CD4-positive, alpha-beta T cell treated with Interleukin-17A for 4 hours (primary cell): ENCODE measurements at regions not wholly inside any gene's neighbourhood (a gene's known extent, or its start where the extent isn't known, plus 50 kb on each side); places are given as distances from the start of the nearest gene placed in this dataset.
"Not testable (repeated sequence)": the region's sequence is repeated elsewhere in the genome, so short reads cannot be mapped to it uniquely, and the experiment has no call there.

Experiments used
- DNase-seq: peaks from one replicate; pipeline ENCODE4 v3.0.0-alpha.2; 2020; ENCODE audit warnings: mixed read lengths

GRCh38 chr5:96319981-96320739 lies 112.9 kb downstream of the PCSK1 start:
- DNase-seq, result not testable (repeated sequence)

GRCh38 chr5:96318569-96319110 lies 114.4 kb downstream of the PCSK1 start:
- DNase-seq, result no peak

- no peak for DNase-seq
Measured at GRCh38 chr5:96317945-96318344, 115.1 kb downstream of the PCSK1 start.

- DNase-seq, result no peak
Measured at GRCh38 chr5:96316487-96316886, 116.6 kb downstream of the PCSK1 start.

GRCh38 chr5:96316017-96316416 lies 117.0 kb downstream of the PCSK1 start:
- no peak for DNase-seq

GRCh38 chr5:96315431-96315830 lies 117.6 kb downstream of the PCSK1 start:
- DNase-seq, result no peak

GRCh38 chr5:96312383-96312782 lies 120.7 kb downstream of the PCSK1 start:
- DNase-seq, result no peak

GRCh38 chr5:96307047-96307446 lies 126.0 kb downstream of the PCSK1 start:
- DNase-seq, result not testable (repeated sequence)

- no peak for DNase-seq
Measured at GRCh38 chr5:96302174-96302738, 130.8 kb downstream of the PCSK1 start.

- DNase-seq, result no peak
Measured at GRCh38 chr5:96300976-96301375, 132.1 kb downstream of the PCSK1 start.

GRCh38 chr5:96297867-96298266 lies 135.2 kb downstream of the PCSK1 start:
- no peak for DNase-seq

- no peak for DNase-seq
Measured at GRCh38 chr5:96297290-96297689, 135.8 kb downstream of the PCSK1 start.

GRCh38 chr5:96294884-96295202 lies 138.2 kb downstream of the PCSK1 start:
- DNase-seq, result no peak

GRCh38 chr5:96293966-96294883 lies 138.8 kb downstream of the PCSK1 start:
- DNase-seq, result no peak

GRCh38 chr5:96292582-96293247 lies 140.3 kb downstream of the PCSK1 start:
- no peak for DNase-seq

GRCh38 chr5:96289287-96289686 lies 143.8 kb downstream of the PCSK1 start:
- not testable (repeated sequence) for DNase-seq

- DNase-seq, result no peak
Measured at GRCh38 chr5:96288845-96289185, 144.2 kb downstream of the PCSK1 start.

GRCh38 chr5:96288166-96288844 lies 144.7 kb downstream of the PCSK1 start:
- DNase-seq, result no peak

- no peak for DNase-seq
Measured at GRCh38 chr5:96287136-96287535, 145.9 kb downstream of the PCSK1 start.

GRCh38 chr5:96285823-96286222 lies 147.2 kb downstream of the PCSK1 start:
- DNase-seq, result no peak

- no peak for DNase-seq
Measured at GRCh38 chr5:96284727-96285389, 148.2 kb downstream of the PCSK1 start.

GRCh38 chr5:96283589-96283988 lies 149.5 kb downstream of the PCSK1 start:
- no peak for DNase-seq
